ENCODE measurements at regions not wholly inside any gene's neighbourhood (a gene's known extent, or its start where the extent isn't known, plus 50 kb on each side); places are given as distances from the start of the nearest gene placed in this dataset.

GRCh38 chr5:36390640-36391039 lies 88.9 kb upstream of the RANBP3L start:
- TF ChIP-seq CTCF (IDR thresholded peaks at IDR 0.05) = no peak
- no peak for TF ChIP-seq POLR2A (IDR thresholded peaks at IDR 0.05)
